HCEC 1CT (cell line): ENCODE measurements at regions not wholly inside any gene's neighbourhood (a gene's known extent, or its start where the extent isn't known, plus 50 kb on each side); places are given as distances from the start of the nearest gene placed in this dataset.

Experiments
- DNase-seq: peaks from one replicate; pipeline ENCODE4 v3.0.0-alpha.2; 2017

GRCh38 chr3:124373524-124373923 is 356.7 kb upstream of the UMPS start:
- DNase-seq, result no peak

GRCh38 chr3:124374583-124374982 is 355.7 kb upstream of the UMPS start:
- DNase-seq, result no peak

GRCh38 chr3:124381575-124382333 is 348.5 kb upstream of the UMPS start:
- DNase-seq, result no peak

GRCh38 chr3:124383051-124383450 is 347.2 kb upstream of the UMPS start:
- no peak for DNase-seq

GRCh38 chr3:124383846-124384466 is 346.3 kb upstream of the UMPS start:
- DNase-seq, result no peak

- DNase-seq, result no peak
These were observed 345.7 kb upstream of the UMPS start for GRCh38 chr3:124384527-124384926.

- DNase-seq, result peak; percentile 3
These were observed 344.3 kb upstream of the UMPS start for GRCh38 chr3:124385996-124386395.

- no peak for DNase-seq
These were observed 343.2 kb upstream of the UMPS start for GRCh38 chr3:124386996-124387595.

GRCh38 chr3:124391774-124392173 is 338.5 kb upstream of the UMPS start:
- DNase-seq, result no peak

GRCh38 chr3:124393340-124393739 is 336.9 kb upstream of the UMPS start:
- DNase-seq, result no peak

GRCh38 chr3:124395162-124395561 is 335.1 kb upstream of the UMPS start:
- no peak for DNase-seq

- no peak for DNase-seq
These were observed 334.5 kb upstream of the UMPS start for GRCh38 chr3:124395584-124396338.

- no peak for DNase-seq
These were observed 333.8 kb upstream of the UMPS start for GRCh38 chr3:124396339-124396950.

GRCh38 chr3:124397088-124397487 is 333.2 kb upstream of the UMPS start:
- no peak for DNase-seq

- no peak for DNase-seq
These were observed 331.7 kb upstream of the UMPS start for GRCh38 chr3:124398594-124398993.

GRCh38 chr3:124401843-124402242 is 328.4 kb upstream of the UMPS start:
- DNase-seq, result no peak

- DNase-seq, result no peak
These were observed 327.5 kb upstream of the UMPS start for GRCh38 chr3:124402791-124403190.

GRCh38 chr3:124404621-124405020 is 325.6 kb upstream of the UMPS start:
- DNase-seq, result no peak

GRCh38 chr3:124407260-124407659 is 323.0 kb upstream of the UMPS start:
- no peak for DNase-seq

GRCh38 chr3:124409650-124410275 is 320.5 kb upstream of the UMPS start:
- no peak for DNase-seq

- no peak for DNase-seq
These were observed 319.8 kb upstream of the UMPS start for GRCh38 chr3:124410471-124410870.

GRCh38 chr3:124411728-124412127 is 318.5 kb upstream of the UMPS start:
- no peak for DNase-seq

- DNase-seq, result no peak
These were observed 317.6 kb upstream of the UMPS start for GRCh38 chr3:124412644-124413043.
